Inflammatory macrophage treated with lipopolysaccharide for 4 hours (primary cell): ENCODE measurements at regions not wholly inside any gene's neighbourhood (a gene's known extent, or its start where the extent isn't known, plus 50 kb on each side); places are given as distances from the start of the nearest gene placed in this dataset.

Experiments used
- DNase-seq: peaks from one replicate; pipeline ENCODE4 v3.0.0-alpha.2; 2020

DNA sequence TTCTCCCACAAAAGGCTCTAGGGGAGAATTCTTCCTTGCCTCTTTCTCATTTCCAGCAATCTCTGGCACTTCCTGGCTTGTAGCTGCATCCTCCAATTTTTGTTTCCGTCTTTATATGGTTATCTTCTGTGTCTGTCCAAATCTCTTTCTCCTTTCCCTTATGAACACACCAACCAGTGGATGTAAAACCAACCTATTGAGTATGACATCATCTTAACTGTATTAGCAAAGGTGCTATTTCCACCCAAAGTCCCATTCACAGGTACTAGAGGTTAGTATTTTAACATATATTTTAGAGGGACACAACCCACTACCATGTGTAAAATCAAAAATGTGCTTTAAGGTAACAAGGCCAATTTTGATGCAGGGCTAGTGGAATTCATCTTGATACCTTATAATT lies 129.0 kb downstream of the RAP2A start:
- no peak for DNase-seq

DNA sequence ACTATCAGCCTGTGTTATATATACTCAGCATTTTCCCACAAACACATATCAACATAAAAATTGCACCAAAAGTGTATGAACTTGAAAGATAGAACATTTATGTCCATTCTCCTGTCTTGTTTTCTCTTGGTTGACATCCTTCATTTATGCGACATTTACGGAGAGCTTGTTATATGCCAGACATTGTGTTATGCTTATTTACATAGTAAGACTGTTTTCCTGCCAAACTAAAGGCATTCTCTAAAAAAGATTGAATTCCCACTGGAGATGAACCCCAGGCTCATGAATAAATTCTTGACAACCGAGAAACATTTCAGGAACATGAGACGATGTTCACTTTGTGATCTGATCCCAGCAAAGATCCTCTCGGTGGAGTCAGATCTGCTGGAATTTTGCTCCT lies 131.0 kb downstream of the RAP2A start:
- no peak for DNase-seq

DNA sequence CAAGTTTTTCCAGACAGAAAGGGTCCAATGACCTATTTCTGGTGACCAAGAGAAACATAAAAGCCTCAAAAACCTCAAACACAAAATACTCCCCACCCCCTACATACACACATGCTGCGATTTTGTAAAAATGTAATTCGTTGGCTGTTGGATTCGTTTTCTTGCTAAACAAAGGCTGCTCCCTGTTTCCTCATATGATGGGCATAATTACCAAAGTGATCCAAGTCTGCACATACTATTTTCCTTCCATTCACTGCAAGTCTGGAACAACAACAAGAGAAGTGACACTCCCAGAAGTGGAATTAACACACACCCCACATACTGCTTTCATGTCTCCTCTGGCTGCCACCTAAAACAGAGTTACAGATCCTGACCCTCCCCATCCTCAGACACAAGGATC lies 131.9 kb downstream of the RAP2A start:
- DNase-seq, result no peak

DNA sequence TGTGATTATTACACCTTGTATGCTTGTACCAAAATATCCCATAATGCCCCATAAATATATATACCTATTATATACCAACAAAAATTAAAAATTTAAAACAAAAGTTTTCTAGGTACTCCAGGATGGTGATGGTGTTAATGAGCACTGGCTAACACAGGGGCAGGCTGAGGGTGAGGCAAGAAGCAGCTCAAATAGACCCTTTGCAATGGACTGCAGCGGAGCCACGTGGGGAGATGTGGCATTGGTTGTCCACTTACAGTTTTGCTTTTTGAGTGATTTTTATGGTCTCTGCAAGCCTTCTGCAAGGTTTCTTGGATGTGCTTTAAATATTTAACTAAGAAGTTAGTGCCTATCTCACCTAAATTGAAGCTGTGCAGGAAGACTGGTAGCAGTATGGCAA lies 132.9 kb downstream of the RAP2A start:
- no peak for DNase-seq

DNA sequence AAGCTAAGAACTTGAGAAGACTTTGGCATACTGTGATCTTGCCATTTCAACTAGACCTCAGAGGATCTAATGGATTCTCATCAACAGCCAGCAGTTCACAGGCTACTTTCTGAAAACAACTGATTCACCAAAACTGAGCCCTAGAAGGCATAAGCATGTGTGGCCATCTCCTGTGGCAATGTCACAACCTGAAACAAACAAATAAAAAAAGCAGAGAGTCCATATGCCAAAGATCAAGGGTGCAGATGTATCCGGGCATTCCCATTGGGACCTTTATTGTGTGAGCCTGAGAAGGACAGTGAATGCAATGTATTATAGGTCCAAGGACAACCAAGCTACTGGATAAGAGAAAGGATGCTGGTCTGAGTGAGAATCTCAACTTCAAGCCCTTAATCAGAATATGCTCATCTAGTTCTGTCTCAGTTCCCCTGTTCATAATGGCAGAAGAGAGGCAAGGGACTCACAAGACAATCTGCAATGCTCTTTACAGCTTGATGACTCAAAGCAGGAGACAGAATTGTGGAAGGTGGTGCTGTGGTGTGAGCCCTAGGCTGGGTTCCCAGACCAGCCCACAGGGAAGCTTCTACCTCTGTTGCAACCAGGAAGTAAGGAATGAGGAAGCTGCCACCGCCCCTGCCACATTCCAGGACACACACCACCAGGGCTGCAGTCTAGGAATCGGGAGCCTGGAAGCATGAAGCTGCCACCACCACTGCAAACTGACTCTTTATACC lies 133.7 kb downstream of the RAP2A start:
- peak; percentile 65 for DNase-seq

DNA sequence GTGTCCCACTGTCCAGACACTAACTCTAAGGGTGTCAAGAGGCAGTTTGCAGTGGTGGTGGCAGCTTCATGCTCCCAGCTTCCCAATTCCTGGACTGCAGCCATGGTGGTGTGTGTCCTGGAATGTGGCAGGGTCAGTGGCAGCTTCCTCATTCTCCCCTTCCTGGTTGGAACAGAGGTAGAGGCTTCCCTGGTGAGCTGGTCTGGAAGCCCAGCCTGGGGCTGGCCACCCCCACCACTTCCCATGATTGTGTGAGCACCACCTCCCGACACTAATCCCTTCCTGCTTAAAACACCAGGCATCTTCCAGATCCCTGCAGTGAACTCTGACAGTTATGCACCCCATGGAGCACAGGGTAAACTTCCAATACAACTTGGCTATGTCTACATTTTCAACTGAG lies 134.9 kb downstream of the RAP2A start:
- no peak for DNase-seq

DNA sequence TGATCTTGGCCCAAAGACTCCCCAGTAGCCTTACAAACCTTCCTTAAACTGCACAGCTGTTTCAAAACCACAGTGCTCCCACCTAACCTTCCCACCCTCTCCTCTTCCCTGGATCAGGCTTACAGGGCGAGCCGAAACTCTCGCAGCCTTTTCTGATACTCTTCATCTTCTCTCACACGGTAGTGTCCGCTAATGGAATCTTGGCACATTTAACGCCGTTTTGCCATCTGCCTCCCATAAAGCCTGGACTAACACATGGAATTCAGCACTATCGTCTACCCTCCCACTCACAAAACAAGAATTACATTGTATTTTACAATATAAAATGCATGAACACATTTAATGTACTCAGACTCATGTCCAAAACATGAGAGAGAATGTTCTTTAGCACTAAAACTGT lies 135.9 kb downstream of the RAP2A start:
- DNase-seq, result no peak

DNA sequence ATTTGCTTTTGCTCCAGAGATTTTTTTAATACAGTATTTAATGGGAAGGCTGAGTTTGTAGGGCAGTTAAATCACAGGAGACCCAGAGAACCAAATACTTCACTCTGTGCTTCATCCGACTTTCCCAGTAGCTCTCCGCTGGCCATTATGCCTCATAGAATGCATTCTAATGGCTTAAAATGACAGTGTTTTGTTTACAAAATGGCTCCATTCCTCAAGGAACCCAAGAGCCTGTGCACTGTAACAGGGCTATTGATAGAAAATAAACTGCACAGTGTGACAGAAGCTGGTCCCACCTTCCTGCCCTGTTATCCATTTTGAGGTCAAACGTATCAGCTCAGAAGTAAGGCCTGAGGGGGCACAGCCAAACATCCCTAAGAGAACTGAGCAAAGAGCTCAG lies 136.5 kb downstream of the RAP2A start:
- DNase-seq, result no peak

DNA sequence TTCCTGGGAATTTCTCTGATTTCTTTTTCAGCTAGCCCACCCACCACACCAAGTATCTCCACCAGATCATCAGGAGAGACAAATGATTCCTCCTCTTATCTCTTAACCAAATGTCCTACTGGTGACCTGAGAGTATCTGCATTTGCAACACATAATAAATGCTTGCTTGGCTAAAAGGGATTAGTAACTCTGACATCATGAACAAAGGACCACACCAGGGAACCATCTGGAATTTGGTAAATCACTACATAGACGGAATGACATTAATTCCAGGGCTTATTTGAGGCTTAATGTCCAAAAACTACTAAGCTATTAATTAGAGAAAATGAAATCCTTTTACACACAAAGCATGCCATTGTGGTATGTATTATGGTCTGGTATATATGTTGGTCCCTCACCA lies 139.0 kb downstream of the RAP2A start:
- DNase-seq, result no peak

DNA sequence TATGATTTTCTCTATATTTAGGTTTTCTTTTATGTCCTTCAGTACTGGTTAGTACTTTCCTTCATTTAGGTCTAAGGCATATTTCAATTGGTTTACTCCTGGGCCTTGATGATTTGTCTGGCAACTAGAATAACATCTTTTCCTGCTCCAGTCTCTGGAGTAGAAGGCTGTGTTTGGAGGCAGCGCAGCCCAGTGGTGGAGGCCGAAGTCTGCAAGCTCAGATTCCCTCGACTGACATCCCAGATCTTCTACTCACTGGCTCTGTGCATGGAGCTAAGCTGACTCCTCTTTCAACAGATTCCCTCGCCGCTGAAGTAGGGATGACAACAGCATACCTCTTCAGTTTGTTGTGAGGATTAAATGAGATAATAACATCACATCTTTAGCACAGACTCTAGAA lies 141.0 kb downstream of the RAP2A start:
- peak; percentile 6 for DNase-seq

DNA sequence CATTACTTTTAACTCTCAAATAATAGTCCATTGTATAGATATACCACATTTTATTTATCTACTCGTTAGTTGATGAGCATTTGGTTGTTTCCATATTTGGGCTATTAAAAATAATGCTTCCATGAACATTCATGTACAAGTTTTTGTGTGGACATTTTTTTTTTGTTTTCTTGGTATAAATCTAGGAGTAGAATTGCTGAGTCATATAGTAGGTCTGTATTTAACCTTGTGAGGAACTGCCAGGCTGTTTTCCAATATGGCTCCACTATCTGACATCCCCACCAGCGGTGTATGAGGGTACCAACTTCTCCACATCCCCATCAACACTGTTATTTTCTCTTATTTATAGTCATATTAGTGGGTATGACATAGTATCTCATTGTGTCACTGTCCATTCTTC lies 143.1 kb downstream of the RAP2A start:
- DNase-seq, result no peak

DNA sequence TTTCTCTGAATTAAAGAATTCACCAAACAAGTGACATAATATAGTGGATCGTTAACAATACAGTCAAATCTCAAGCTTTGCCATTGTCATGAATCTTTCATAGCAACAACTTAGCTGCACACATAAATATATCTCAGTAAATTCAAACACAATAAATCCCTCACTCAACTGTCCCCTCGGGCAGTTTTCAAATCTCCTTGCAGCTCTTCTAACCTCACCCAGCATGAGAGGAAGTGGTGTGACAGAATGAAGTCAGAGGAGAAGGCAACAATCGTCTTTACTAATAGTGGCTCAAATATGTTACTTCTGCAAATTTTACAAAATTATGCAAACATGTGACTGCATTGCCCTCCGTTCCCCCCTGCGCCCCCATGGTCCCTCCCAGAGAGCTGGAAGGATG lies 148.2 kb downstream of the RAP2A start:
- peak; percentile 33 for DNase-seq

DNA sequence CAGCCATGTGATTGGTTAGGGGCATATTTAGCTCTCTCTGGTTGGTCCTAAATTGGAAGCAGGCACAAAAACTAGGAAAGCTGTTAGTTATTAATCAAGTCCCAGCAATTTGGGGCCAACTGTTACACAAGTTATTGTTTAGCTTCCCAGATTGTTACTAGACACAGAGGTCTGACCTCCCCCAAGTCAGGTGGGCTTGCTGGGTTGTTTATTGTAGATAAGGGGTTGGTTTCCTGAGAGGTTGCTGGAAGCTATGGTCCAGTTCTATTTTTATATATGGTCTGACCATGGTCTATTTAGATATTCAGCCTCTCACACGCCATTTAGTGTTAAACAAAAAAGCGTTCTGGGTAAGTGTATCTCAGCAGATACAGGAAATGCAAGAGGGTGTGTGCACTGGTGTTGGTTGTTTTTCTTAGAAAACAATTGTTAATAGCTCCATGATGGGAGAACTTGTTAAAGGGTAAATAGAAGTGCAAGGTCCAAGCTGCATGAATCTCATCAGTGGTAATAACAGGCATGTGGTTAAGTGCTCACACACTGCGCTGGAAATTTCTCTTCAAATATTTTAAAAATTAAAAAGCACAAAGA lies 150.0 kb downstream of the RAP2A start:
- DNase-seq, result no peak

DNA sequence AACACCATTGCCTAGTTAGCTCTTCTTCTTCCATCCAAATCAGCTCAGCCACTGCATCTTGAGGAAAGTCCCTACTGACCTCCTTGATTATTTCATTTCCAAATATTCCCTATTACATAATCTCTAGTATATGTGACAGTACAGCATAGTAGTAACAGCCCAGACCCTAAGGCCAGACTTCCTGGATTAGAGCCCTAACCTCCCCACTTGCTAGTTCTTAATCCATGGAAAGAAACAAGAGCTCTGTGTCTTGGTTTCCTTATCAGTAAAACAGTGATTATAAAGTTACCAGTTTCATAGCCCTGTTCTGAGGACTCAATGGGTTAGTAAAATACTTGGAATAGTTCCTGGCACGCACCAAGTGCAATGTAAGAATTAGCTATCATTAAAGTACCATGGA lies 153.0 kb downstream of the RAP2A start:
- DNase-seq, result no peak

DNA sequence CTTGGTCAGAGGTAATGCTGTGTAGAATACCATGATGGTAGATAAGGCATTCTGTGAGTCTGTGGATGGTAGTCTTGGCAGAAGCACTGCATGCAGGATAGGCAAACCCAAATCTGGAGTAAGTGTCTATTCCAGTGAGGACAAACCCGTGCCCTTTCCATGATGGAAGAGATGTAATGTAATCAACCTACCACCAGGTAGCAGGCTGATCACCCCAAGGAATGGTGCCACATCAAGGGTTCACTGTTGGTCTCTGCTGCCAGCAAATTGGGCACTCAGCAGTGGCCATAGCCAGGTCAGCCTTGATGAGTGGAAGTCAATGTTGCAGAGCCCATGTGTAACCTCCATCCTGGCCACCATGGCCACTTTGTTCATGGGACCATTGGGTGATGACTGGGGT lies 155.0 kb downstream of the RAP2A start:
- no peak for DNase-seq

DNA sequence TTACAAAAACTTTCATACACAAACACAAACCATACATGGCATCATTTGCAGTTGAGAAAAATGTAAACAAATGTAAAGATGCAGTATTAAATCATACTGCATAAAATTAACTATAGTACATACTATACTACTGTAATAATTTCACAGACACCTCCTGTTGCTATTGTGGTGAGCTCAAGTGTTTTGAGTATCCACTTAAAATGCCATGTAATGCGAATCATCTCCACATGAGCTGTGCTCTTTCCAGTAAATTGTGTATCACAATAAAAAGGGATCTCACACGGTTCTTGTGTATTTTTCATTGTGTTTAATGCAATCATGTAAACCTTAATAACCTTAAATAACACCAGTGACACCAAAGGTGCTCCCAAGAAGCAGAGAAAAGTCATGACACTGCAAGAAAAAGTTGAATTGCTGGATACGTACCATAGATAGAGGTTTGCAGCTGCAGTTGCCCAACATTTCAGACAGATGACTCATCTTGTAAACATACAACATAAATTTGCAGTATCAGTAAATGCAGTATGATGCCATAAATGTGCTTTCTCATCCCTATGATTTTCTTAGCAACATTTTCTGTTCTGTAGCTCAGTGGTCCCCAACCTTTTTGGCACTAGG lies 166.6 kb downstream of the RAP2A start:
- no peak for DNase-seq

DNA sequence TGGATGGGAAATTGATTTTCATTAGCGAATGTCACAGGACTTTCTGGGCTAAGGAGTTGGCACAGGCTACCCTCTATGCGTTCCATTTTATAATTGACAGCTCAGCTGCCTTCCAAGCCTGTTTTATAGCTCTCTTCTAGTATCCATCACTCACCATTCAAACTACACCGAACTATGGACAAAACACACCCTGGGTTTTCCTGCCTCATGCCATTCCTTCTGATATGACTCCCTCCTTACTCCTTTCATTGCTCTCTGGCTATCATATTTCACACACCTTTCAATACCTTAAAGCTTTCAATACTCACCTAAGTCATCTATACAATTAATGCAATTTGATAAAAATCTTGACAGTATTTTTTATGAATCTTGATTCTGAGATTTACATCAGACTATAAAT lies 181.3 kb downstream of the RAP2A start:
- DNase-seq, result no peak

DNA sequence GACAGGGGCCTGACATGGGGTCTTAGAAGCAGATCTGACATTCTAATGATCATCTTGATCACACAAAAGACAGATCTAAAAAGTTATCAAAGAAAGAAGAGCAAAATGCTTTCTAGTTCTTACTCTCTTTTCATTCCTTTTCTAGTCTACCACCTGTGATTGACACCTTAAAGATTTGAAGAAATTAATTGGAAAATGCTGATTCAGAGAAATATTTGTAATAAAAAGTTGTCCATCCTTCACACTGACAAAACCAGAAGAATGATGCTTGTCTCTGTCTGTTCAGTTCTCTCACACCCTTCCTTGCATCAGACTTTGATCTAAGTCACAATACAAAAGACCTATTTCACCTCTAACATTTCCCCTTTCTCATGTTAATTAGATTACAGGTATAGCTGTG lies 182.4 kb downstream of the RAP2A start:
- no peak for DNase-seq

DNA sequence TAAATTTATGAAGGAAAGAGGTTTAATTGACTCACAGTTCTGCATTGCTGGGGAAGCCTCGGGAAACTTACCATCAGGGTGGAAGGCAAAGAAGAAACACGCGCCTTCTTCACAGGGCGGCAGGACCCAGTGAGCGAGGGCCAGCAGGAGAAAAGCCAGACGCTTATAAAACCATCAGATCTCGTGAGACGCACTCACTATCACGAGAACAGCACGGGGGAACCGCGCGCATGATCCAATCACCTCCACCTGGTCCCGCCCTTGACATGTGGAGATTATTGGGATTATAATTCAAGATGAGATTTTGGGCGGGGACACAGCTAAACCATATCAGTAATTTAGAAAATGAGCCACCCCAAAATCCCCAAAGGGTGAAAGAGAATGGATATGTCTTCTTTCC lies 187.1 kb downstream of the RAP2A start:
- no peak for DNase-seq

DNA sequence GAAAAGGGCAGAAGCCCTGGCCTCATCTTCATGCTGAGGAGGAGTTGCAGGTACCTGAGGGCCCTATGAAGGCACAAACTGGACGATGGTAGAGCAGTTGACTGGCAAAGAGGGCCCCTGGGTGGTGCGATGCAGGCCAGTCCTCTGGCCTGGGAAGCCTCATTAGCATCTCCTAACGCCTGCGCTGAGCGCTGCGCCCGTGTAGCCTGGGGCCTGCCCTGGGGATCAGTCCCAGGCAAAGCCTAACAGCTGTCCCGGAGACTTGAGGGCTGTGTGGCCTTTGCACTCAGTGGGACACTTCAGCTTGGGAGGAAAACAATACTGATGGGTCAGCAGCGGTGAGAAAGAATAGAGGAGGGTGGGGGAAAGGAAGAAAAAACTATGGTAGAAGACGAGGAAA lies 187.7 kb downstream of the RAP2A start:
- DNase-seq, result no peak

DNA sequence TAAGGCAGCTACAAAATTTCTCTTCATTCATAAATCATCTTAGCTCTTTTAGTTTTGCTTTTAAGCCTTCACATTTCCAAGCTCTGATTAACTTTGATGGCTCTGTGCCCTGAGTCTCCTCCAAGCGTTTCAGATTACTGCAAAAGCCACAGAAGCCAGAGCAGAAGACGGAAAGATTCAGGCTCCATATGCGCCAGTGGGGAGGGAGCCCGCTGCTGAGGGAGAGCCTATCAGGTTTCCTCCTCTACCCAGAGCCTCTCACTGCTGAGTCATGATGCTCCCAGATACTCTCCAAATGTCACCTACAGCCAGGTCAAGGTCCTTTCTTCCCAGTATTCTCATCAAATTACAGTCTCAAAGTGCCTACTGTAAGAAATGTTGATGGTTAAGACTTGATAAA lies 193.6 kb downstream of the RAP2A start:
- DNase-seq, result no peak

DNA sequence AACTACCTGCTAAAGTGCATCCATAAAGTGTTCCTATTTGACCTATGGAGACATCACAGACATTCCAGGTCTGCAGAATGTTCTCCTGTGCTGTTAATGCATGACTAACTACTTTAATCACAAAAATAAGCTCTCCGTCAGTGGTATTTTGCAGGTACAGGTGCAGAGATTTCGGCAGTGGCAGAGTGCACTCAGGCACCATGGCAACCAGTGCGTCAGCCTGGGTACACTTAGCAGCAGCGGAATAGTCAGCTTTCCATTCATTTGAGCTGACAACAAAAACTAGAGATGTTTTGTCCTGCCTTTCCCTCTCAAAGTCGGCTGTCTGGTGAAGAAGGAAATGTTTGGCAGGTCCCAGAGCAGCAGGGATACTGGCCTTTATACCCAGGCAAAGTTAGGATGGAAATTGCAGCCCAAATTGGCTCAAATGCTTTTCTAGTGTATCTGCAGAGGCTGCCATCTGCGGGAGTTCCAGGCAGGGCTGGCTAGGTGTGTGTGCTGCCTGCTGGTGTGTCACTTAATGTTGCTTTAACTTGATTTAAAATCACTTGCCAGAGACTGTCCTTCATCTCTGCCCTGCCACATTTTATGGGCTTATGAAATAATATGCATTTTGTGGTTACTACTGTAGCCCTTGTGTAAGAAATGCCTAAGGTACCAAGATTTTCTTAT lies 195.8 kb downstream of the RAP2A start:
- no peak for DNase-seq

DNA sequence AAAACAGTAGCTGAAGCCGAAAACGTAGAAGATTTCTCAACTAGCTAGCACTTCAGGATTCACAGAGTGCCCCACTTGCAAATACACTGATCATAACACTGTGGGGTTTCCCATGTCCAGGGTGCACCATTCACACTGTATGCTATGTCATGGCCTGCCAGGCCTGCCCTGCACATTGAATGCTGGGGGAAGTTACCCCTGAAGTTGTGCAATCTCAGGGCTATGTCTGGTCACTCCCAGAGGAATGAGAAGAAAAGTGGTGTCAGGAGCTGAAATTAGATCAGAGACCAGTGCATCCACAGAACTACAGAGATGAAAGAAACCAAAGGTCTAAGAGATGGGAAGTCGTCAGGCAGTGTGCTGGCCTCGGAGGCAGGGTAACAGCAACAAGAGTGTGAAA lies 196.8 kb downstream of the RAP2A start:
- no peak for DNase-seq

DNA sequence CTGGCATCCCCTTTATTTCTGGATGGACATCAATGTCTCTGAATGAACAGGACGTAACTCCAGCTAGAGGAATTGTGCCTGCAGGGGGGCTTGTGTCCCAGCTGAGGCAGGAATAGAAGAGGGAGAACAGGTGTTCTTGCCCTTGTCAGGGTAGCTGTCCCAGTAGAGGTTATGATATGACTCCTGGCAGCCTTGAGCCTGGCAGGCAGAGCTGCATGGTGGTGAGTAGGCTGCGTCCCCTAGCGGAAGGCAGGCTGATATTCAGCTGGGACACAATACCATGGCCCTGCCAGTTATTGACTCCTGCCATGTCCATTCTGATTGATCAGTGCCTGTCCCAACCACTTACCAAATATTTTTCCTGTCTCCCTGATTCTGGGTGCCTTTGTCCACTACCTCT lies 197.2 kb downstream of the RAP2A start:
- DNase-seq, result no peak
